NCI-H345 (cell line): ENCODE measurements at regions not wholly inside any gene's neighbourhood (a gene's known extent, or its start where the extent isn't known, plus 50 kb on each side); places are given as distances from the start of the nearest gene placed in this dataset.
"Not testable (repeated sequence)": the region's sequence is repeated elsewhere in the genome, so short reads cannot be mapped to it uniquely, and the experiment has no call there.

Experiments used
- DNase-seq: peaks from one replicate; lab custom pipeline; 2025; lab: John Stamatoyannopoulos, UW

DNA sequence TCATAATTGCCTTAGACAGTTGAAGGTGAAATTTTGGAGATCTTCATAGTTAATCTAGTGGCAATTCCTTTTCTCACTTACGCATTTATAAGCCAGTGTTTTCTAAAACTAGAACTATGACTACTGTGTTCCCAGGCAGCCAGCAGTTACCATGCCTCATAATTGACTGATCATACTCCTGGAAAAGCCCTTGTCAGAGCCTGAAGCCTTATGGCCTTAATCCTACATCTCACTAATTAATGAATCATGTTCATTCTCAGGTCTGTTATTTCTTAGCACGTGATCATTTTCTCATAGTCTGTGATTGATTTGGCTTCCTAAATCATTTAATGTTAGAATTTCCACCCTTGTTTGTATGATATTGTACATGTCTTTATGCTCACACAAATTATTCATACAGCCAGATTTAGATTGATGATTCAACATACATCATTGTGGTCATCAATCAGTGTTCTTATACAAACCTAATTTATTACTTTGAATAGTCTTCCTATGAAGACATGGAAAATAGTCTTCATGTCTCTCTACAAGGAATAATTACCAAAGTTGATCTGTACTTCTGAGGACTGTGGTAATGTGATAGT lies 132.6 kb upstream of the ASCC3 start:
- no peak for DNase-seq

- DNase-seq = no peak
Measured at GRCh38 chr6:101015541-101015940, 134.4 kb upstream of the ASCC3 start.

GRCh38 chr6:101016163-101016562 lies 135.0 kb upstream of the ASCC3 start:
- no peak for DNase-seq

GRCh38 chr6:101018157-101018556 lies 137.0 kb upstream of the ASCC3 start:
- no peak for DNase-seq

- DNase-seq = no peak
Measured at GRCh38 chr6:101021504-101021903, 140.4 kb upstream of the ASCC3 start.

DNA sequence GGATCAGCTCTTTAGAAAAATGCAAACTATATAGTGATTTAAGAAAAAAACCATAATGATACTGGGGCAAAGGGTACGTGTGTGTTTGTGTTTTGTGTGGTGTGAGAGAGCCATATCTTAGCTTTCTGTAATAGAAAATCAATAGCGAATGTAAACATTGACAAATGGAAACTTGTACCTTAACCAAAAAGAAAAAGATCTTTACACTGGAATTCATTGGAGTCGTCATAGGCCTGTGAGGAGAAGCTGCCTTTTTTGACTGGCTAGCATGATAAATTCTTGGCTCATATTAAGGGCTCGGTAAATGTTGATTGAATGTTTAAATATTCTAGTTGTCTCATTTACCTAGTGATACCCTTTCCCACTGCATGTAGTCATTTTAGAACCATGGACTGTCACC lies 161.8 kb upstream of the ASCC3 start:
- no peak for DNase-seq

DNA sequence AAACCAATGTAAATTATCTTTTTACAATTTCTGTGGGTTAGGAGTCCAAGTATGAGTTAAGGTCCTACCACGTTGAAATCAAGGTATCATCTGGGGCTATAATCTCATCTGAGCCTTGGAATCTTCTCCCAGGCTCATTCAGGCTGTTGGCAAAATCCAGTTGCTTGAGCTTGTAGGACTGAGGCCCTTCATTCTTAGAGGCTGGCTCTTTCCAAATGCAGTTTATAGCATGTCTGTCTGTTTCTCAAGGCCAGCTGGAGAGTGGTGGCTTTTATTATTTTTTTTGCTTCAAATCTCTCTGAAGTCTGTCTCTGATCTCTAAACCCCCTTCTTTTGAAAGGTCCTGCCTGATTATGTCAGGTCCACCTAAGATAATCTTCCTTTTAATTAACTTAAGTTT lies 177.2 kb upstream of the ASCC3 start:
- no peak for DNase-seq

- DNase-seq = no peak
Measured at GRCh38 chr6:101066481-101066880, 185.4 kb upstream of the ASCC3 start.

GRCh38 chr6:101069191-101069795 lies 188.2 kb upstream of the ASCC3 start:
- no peak for DNase-seq

DNA sequence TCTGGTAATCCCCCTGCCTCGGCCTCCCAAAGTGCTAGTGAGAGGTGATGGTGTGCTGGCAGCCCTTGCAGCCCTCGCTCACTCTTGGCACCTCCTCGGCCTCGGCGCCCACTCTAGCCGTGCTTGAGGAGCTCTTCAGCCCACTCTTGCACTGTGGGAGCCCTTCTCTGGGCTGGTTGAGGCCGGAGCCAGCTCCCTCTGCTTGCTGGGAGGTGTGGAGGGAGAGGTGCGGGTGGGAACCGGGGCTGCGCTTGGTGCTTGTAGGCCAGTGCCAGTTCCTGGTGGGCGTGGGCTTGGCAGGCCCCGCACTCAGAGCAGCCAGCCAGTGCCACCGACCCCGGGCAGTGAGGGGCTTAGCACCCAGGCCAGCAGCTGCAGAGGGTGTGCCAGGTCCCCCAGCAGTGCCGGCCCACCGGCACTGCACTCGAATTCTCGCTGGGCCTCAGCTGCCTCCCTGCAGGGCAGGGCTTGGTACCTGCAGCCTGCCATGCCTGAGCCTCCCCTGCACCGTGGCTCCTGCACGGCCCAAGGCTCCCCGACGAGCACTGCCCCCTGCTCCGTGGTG lies 189.0 kb upstream of the ASCC3 start:
- no peak for DNase-seq

DNA sequence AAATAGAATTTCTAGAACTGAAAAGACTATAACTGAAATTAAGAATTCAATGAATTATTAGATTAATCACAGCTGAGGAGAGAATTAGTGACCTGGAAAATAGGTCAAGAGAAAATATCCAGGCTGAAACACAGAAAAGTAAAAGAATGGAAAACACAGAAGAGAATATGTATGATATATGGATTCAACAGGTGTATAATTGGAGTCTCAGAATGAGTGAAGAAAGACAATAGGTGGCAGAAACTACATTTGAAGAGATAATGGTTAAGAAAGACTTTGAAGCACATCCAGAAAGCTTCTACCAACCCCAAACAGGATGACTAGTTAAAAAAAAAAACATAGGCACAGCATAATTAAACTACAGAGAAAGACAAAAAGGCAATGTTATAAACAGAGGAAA lies 196.2 kb upstream of the ASCC3 start:
- no peak for DNase-seq

DNA sequence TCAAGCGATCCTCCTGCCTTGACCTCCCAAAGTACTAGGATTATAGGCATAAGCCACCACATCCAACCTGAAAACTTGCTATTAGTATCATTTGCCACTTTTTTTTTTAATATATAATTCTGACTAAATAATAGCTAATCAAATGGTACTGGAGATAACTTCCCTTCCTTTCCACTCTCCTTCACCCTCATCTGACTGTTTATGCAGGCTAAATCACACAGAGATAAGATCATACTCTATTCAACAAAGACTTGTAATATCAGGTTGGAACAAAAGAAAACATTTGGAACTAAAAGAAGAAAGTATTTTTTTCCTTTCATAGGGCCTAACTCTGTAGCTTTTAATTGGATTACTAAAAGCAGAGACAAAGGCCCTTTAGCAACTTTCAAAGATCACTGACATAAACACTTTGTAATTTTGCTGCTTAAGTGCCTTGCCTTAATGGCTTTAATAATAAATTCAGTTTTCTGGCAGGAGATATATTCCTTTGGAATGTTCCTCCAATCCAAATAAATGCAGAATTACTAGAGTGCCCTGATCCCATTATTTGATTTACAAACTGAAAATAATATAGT lies 198.7 kb upstream of the ASCC3 start:
- DNase-seq = no peak

- DNase-seq = no peak
Measured at GRCh38 chr6:101080597-101080996, 199.5 kb upstream of the ASCC3 start.

- no peak for DNase-seq
Measured at GRCh38 chr6:101083533-101084175, 202.5 kb upstream of the ASCC3 start.

DNA sequence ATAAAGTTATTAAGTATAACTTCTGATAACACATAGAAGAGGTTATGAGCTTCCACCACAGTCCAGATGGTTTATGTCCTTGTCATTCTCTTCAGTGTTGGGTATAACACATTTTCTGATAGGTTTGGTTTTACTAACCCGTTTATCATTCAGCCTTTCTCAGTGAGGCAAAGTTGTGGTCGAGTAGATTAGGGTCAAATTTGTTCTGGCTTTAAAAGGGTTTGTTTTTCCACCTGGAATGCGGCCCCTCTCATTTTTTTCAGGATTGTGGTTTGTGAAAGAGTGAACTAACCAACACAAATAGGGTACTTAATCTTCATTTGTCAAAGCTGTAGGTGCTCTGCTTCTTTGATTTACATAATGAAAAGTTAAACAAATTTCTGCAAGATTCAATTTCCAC lies 204.2 kb upstream of the ASCC3 start:
- no peak for DNase-seq

DNA sequence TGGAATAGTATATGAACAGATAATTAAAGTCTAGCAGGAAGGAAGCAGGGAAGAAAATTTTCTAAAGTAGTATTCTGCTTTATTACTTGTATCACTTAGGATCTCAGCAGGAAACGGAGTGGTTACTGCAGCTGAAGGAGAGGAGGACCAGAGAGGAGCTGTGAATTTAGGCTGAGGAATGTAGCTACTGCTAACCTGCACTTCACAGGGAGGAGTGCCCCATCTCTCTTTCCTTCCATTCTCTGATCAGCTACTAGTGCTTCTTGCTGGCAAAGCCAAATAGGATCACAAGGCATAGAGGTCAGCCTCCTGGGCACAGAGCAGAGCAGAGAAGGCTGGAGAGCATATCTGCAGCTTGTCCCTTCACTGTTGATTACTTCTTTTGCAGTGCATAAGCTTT lies 205.3 kb upstream of the ASCC3 start:
- DNase-seq = no peak

- no peak for DNase-seq
Measured at GRCh38 chr6:101088594-101088993, 207.5 kb upstream of the ASCC3 start.

- DNase-seq = no peak
Measured at GRCh38 chr6:101089640-101090039, 208.5 kb upstream of the ASCC3 start.

GRCh38 chr6:101090281-101090680 lies 209.2 kb upstream of the ASCC3 start:
- no peak for DNase-seq

GRCh38 chr6:101098605-101099004 lies 217.5 kb upstream of the ASCC3 start:
- not testable (repeated sequence) for DNase-seq

GRCh38 chr6:101102702-101103101 lies 221.6 kb upstream of the ASCC3 start:
- no peak for DNase-seq

- no peak for DNase-seq
Measured at GRCh38 chr6:101108286-101108685, 227.2 kb upstream of the ASCC3 start.

GRCh38 chr6:101110814-101111213 lies 229.7 kb upstream of the ASCC3 start:
- DNase-seq = no peak
